NCI-H1105 treated with DMSO at 0.1 percent for 48 hours (cell line): ENCODE measurements at regions not wholly inside any gene's neighbourhood (a gene's known extent, or its start where the extent isn't known, plus 50 kb on each side); places are given as distances from the start of the nearest gene placed in this dataset.
"Not testable (repeated sequence)": the region's sequence is repeated elsewhere in the genome, so short reads cannot be mapped to it uniquely, and the experiment has no call there.

Experiments used
- DNase-seq: peaks from one replicate; lab custom pipeline; 2025; lab: John Stamatoyannopoulos, UW

GRCh38 chr16:22719945-22720344 lies 94.0 kb upstream of the HS3ST2 start:
- DNase-seq = no peak

DNA sequence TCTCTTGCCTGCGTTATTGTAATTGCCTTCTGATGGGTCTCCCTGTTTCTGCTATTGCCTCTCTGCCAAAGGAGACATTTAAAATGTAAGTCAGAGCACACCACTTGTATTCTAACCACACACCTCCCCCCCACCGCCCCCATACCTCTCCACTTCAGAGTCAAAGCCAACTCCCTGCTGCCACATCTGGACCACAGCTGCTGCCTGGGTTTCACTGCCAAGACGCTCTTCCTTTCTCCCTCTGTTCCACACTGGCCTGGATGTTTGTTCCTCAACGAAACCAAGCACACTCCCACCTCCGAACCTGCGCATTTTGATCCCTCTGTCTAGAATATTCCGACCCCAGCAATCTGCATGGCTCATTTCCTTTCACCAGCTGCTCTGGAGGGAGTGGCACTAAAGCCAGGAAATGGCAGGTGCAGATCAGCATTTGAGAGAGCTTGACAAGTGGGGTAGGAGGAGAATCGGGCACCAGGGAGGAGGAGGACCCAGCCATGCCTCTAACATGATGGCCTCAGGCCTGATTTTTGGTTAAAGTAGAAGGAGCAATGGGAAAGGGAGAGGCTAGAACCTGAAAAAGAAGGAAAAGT lies 92.4 kb upstream of the HS3ST2 start:
- DNase-seq = peak; percentile 16

DNA sequence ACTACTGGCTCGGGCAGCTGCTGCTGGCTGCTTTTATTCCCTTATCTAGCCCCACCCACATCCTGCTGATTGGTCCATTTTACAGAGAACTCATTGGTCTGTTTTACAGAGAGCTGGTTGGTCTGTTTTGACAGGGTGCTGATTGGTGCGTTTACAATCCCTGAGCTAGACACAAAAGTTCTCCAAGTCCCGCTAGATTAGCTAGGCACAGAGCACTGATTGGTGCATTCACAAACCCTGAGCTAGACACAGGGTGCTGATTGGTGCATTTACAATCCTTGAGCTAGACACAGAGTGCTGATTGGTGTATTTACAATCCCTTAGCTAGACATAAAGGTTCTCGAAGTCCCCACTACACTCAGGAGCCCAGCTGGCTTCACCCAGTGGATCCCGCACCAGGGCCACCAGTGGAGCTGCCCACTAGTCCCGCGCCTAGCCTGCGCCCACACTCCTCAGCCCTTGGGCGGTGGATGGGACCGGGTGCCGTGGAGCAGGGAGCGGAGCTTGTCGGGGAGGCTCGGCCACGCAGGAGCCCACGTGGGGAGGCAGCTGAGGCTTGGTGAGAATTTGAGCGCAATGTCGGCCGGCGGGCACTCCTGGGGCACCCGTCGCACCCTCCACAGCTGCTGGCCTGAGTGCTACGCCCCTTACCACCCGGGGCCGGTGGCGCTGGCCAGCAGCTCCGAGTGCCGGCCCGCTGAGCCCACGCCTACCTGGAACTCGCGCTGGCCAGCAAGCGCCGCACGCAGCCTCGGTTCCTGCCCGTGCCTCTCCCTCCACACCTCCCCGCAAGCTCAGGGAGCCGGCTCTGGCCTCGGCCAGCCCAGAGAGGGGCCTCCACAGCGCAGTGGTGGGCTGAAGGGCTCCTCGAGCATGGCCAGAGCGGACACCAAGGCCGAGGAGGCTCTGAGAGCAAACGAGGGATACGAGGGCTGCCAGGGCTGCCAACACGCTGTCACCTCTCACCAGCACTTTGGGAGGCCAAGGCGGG lies 91.1 kb upstream of the HS3ST2 start:
- not testable (repeated sequence) for DNase-seq

GRCh38 chr16:22726868-22727267 lies 87.1 kb upstream of the HS3ST2 start:
- DNase-seq = no peak

DNA sequence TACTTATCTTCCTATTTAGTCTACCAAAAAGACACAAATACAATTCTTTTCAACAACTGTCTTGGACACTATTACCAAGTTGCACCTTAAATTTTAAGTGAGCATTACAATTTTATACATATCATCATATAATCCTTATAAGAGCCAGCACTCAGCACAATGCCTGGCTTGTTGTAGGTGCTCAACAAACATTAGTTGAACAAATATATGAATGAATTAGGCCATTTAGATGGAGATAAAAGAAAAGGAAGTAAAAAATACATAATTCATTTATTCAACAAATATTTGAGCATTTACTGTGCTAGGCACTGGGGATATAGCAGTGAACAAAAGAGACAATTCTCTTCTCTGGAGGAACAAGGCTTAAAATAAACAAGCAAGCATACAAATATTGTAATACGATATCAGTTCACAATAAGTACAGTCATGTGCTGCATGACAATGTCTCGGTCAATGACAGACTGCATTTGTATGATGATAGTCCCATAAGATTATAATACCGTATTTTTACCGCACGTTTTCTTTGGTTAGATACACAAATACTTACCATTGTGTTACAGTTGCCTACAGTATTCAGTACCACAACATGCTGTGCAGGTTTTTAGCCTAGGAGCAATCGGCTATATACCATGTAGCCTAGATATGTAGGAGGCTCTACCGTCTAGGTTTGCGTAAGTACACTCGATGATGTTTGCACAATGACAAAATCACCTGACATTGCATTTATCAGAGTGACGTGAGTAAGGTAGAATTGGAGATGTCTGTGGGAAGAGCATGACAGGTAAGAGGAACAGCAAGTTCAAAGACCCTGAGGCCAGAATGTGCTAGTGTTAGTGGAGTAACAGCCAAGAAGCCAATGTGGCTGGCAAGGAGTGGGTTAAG lies 86.4 kb upstream of the HS3ST2 start:
- no peak for DNase-seq

DNA sequence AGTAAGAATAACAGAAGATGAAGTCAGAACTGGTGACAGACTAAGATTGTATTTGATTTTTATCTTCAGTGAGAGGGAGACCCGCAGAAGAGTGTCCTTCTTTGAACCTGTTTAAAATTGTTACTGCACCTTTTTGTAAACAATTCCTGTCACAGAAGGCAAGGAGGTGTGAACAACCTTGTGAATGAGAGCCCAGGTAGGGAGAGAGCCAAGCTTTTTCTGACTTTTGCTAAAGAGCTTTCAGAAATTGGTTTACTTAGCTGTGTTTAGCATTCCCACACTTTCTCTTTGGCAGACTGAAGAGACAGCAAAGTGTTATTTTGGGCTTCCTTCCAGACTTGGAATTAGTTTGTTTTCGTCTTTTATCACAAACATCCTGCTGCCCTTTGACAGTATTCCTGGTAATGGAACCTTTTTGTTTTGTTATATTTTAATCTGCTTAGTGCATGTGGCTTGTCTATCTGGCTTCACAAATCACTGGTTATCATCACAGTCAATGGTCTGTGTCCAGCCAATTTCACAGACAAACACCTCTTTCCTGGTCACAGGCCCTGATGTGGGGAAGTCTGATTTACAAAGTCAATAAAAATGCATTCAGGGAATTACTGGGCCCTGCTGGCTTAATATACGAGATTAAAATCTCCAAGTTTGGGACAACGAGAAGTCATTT lies 85.7 kb upstream of the HS3ST2 start:
- no peak for DNase-seq

- DNase-seq = no peak
These were observed 81.6 kb upstream of the HS3ST2 start for GRCh38 chr16:22732400-22732799.

GRCh38 chr16:22732959-22733358 lies 81.0 kb upstream of the HS3ST2 start:
- no peak for DNase-seq

- no peak for DNase-seq
These were observed 79.6 kb upstream of the HS3ST2 start for GRCh38 chr16:22734368-22734767.

- DNase-seq = no peak
These were observed 77.2 kb upstream of the HS3ST2 start for GRCh38 chr16:22736791-22737190.

DNA sequence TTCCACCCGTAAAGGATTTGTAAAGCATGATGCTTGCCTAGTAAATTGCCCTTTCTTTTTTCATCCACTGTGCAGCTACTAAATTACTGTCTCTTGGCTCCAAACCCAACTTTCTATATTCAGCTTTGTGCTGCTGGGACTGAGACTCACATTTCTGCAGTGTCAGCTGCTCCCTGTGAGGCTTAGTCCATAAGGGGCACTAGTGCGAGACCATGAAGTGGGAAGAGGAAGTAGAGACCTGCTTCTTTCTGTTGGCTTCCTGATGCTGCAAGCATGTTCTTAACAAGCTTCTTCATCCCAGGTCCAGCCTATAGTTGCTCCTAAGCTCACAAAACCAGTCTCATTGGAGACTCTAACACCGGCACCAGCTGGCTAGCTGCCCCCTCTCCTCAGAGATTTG lies 74.9 kb upstream of the HS3ST2 start:
- DNase-seq = no peak

DNA sequence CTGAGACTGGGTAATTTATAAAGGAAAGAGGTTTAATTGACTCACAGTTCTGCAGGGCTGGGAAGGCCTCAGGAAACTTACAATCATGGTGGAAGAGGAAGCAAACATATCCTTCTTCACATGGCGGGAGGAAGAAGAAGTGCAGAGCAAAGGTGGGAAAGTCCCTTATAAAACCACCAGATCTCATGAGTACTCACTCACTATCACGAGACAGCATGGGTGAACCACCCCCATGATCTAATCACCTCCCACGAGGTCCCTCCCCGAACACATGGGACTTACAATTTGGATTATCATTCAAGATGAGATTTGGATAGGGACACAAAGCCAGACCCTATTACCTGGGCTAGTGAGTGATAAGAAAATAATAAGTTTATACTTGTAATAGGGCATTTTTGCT lies 70.6 kb upstream of the HS3ST2 start:
- DNase-seq = no peak

DNA sequence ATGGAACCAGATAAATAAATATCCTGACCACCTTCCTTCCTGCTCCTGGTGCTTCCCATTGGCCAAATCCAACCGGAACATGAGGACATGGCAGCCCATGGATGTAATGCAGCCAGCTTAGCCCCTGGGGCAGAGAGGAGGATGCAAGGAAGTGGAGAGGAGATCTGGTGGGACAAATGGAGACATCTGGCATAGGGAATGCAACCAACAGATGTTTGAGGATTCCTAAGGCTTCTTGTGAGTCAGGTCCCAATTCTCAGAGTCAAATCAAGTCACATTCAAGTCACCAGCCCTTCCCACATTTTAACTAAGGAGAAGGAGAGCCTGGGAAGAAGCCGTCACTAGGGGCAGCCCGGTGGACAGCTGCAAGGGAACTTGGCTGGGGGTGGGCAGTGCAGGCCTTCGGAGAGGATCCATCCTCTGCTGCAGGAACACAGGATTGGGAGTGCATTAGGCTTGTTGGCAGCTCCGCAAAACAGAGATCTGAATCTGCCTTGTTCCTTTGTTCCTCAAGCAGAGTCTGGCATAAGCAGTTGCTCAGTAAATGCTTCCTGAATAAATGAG lies 62.8 kb upstream of the HS3ST2 start:
- DNase-seq = no peak

GRCh38 chr16:22751685-22752084 lies 62.3 kb upstream of the HS3ST2 start:
- DNase-seq = no peak

DNA sequence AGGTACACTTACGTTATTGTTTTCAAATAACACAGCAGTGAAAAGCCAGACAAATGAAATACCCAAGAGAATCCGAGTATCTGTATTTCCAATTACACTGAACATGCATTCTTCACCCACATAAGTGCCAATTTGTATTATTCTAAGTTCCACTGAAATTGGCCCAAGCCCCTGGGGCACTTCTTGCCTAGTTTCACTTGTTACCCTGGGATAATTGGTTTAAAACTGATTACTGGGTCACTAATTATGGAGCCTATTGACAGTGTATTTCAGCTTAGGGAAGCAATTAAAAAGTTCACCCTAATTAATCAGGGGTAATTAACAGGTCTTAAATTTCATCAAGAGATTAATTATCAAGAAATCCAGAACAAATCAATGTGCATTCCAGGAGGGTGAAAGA lies 60.5 kb upstream of the HS3ST2 start:
- DNase-seq = no peak

DNA sequence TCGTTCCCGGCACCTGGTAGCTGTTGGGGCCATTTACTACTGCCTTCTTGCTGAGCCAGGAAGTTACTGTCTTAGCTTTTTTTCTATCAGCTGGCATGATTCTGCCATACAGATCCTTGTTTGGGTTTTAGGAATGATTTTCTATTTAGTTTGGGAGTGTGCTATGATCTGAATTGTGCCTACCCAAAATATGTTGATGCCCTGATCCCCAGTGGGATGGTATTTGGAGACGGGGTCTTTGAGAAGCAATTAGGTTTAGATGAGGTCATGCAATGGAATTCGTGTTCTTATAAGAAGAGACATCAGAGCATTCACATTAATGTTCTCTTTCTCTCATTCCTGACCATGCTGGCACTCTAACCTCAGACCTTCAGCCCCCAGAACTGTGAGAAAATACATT lies 59.4 kb upstream of the HS3ST2 start:
- no peak for DNase-seq

GRCh38 chr16:22757202-22757601 lies 56.8 kb upstream of the HS3ST2 start:
- no peak for DNase-seq

- no peak for DNase-seq
These were observed 51.5 kb upstream of the HS3ST2 start for GRCh38 chr16:22762486-22762885.

DNA sequence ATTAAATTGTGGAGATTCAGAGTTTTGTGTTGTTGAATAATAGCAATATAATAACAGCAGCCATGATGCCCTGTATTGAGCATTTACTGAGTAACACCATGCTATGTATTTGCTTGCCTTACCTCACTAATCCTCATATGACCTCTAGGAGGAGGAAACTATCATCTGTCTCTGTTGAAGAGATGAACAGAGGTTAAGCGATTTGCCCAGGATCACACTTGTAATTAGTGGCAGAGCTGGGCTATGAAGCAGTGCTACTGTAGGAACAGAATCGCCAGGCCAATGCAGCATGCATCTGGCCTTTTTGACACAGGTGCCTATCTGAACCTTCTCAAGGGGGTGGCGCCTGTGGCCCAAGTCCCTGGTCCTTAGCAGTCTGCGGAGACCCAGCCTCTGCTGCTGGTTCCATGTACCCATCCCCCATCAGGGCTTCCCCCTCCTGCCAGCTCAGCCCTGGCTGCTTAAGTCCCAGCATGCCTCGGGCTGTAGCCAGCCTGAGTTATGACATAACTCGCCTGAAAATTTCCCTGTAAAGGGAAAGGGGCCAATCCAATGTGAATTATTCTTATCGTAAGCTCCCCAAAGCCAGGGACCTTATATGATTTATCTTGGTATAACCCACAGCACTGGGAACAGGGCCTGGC lies 50.4 kb upstream of the HS3ST2 start:
- DNase-seq = no peak
